ENCODE measurements at regions not wholly inside any gene's neighbourhood (a gene's known extent, or its start where the extent isn't known, plus 50 kb on each side); places are given as distances from the start of the nearest gene placed in this dataset.
A peak's percentile ranks its signal among the peaks of the same experiment; 100 is the strongest.

DNA sequence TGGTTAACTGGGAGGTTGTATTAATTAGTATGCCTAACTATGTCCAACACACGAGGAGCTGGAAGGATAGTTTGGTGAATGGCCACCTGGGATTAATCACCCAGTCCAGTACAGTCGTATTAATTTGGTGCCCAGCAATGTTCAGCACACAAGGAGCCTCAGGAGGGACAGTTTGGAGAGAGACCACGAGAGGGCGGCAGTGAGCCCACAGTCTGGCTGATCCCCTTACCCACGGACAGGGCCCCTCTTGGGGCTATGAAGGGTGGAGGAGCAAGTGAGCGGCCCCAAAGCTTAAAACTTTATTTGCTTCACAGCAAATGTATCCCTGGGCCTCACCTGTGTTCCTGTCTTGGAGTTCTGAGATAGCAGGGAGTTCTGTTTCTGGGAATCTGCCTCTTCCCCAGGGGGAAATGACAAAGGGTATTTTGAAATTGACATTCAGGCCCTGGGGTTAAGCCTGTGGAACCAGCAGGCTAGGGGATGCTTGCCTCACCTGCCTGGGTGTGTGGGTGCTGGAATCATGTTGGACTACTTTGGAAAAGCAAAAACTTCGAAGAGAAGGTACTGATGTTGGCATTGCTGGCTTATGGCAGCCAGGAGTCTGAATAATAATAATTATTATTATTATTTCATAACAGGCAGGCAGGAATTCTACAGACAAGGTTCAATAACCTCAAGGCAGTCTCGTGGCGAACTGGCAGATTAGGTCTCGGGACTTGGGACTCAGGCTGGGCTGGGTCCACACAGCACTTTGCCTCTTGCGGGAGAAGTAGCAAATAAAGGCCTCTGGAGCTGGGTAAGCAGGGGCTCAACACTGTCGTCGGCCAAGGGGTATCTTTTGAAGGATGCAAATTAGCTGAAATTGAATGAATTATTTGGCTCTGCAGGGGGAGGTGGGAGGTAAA lies 227.6 kb upstream of the ASIC2 start:
- DNase-seq (ENCODE audit: low read depth), result no peak
- no peak overlapping the region for H3K4me3 ChIP-seq (ENCODE audit: low read depth, low read length)
- peak; percentile 90 for TF ChIP-seq CTCF (IDR thresholded peaks at IDR 0.05; ENCODE audit: low read depth, low read length, missing control alignments)

GRCh38 chr17:33521784-33522183 lies 228.7 kb upstream of the ASIC2 start:
- no peak overlapping the region for H3K4me3 ChIP-seq (ENCODE audit: low read depth, low read length)
- no peak for DNase-seq (ENCODE audit: low read depth)
- TF ChIP-seq CTCF (IDR thresholded peaks at IDR 0.05; ENCODE audit: low read depth, low read length, missing control alignments), result peak; percentile 33

GRCh38 chr17:33522623-33523022 lies 229.5 kb upstream of the ASIC2 start:
- no peak overlapping the region for H3K4me3 ChIP-seq (ENCODE audit: low read depth, low read length)
- no peak for DNase-seq (ENCODE audit: low read depth)
- peak; percentile 6 for TF ChIP-seq CTCF (IDR thresholded peaks at IDR 0.05; ENCODE audit: low read depth, low read length, missing control alignments)

DNA sequence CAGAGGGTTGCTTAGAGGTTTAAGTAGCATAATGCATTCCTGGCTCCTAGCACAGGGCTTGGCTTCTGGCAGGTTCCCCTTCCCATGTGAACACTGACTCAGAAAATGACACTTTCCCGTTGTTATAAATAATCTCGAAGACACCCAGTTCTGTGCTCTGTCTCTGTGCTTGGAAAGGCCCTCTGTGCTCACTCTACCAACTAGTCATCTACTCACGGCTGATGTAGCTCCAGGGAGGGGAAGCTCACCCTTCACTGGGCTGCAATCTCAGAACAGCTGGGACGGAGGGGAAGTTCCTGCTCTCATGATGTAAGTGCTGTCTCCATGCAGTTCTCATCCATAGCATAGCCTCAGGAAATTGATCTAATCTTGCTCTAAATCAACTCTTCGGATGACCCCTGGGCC lies 230.5 kb upstream of the ASIC2 start:
- TF ChIP-seq CTCF (IDR thresholded peaks at IDR 0.05; ENCODE audit: low read depth, low read length, missing control alignments), result no peak
- DNase-seq (ENCODE audit: low read depth), result no peak
- no peak overlapping the region for H3K4me3 ChIP-seq (ENCODE audit: low read depth, low read length)

GRCh38 chr17:33525186-33525585 lies 232.1 kb upstream of the ASIC2 start:
- no peak overlapping the region for H3K4me3 ChIP-seq (ENCODE audit: low read depth, low read length)
- no peak for TF ChIP-seq CTCF (IDR thresholded peaks at IDR 0.05; ENCODE audit: low read depth, low read length, missing control alignments)
- DNase-seq (ENCODE audit: low read depth), result no peak

GRCh38 chr17:33526717-33527116 lies 233.6 kb upstream of the ASIC2 start:
- no peak for TF ChIP-seq CTCF (IDR thresholded peaks at IDR 0.05; ENCODE audit: low read depth, low read length, missing control alignments)
- no peak overlapping the region for H3K4me3 ChIP-seq (ENCODE audit: low read depth, low read length)
- DNase-seq (ENCODE audit: low read depth), result no peak

GRCh38 chr17:33527290-33527689 lies 234.2 kb upstream of the ASIC2 start:
- no peak for TF ChIP-seq CTCF (IDR thresholded peaks at IDR 0.05; ENCODE audit: low read depth, low read length, missing control alignments)
- no peak for DNase-seq (ENCODE audit: low read depth)
- no peak overlapping the region for H3K4me3 ChIP-seq (ENCODE audit: low read depth, low read length)

Measured in GM12864 (cell line).